Astrocyte (in vitro differentiated cells and primary cell): ENCODE measurements at regions not wholly inside any gene's neighbourhood (a gene's known extent, or its start where the extent isn't known, plus 50 kb on each side); places are given as distances from the start of the nearest gene placed in this dataset.

Experiments used
- EZH2 ChIP-seq: IDR thresholded peaks from 2 replicates; pipeline ENCODE4 v1.6.1; 2012; ENCODE audit warnings: mild to moderate bottlenecking, low read length, inconsistent platforms; ENCODE audit not compliant: insufficient read depth
- TF ChIP-seq, protein P1 (sequence below): IDR thresholded peaks from 2 replicates; pipeline ENCODE4 v1.5.1; 2011; ENCODE audit warnings: low read depth, mild to moderate bottlenecking, inconsistent platforms, low read length, moderate library complexity; ENCODE audit not compliant: insufficient read depth

GRCh38 chr1:194076646-194077045 is 890.2 kb upstream of the B3GALT2 start:
- TF ChIP-seq, protein P1, sequence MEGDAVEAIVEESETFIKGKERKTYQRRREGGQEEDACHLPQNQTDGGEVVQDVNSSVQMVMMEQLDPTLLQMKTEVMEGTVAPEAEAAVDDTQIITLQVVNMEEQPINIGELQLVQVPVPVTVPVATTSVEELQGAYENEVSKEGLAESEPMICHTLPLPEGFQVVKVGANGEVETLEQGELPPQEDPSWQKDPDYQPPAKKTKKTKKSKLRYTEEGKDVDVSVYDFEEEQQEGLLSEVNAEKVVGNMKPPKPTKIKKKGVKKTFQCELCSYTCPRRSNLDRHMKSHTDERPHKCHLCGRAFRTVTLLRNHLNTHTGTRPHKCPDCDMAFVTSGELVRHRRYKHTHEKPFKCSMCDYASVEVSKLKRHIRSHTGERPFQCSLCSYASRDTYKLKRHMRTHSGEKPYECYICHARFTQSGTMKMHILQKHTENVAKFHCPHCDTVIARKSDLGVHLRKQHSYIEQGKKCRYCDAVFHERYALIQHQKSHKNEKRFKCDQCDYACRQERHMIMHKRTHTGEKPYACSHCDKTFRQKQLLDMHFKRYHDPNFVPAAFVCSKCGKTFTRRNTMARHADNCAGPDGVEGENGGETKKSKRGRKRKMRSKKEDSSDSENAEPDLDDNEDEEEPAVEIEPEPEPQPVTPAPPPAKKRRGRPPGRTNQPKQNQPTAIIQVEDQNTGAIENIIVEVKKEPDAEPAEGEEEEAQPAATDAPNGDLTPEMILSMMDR = no peak
- no peak for TF ChIP-seq EZH2
